AG04450 (cell line): ENCODE measurements at regions not wholly inside any gene's neighbourhood (a gene's known extent, or its start where the extent isn't known, plus 50 kb on each side); places are given as distances from the start of the nearest gene placed in this dataset.
A peak's percentile ranks its signal among the peaks of the same experiment; 100 is the strongest.

ENCODE experiments used
- CTCF ChIA-PET: fragments of 300-600, 350-600 bp; formaldehyde crosslinking; extraction: SDS; loops from one replicate; lab custom pipeline; 2022; ENCODE audit warnings: antibody characterized with exemption, inconsistent platforms; lab: Charles Lee
- POLR2A ChIA-PET: fragments of 350-600 bp; formaldehyde crosslinking; extraction: SDS; loops from one replicate; lab custom pipeline; 2021; ENCODE audit warnings: antibody characterized with exemption, inconsistent platforms; lab: Yijun Ruan, JAX
- DNase-seq: peaks from one replicate; pipeline ENCODE4 v3.0.0-alpha.2; 2011; ENCODE audit warnings: low read depth, low spot score
- H3K27ac ChIP-seq: one replicate; pipeline ENCODE4 v1.5.1; 2012; ENCODE audit warnings: low read depth, low read length, control low read depth
- H3K27me3 ChIP-seq: one replicate; pipeline ENCODE4 v1.6.0; 2012; ENCODE audit warnings: low read length; ENCODE audit not compliant: control insufficient read depth, insufficient read depth
- H3K4me3 ChIP-seq: 2 replicates; pipeline ENCODE4 v1.5.1; 2011; ENCODE audit warnings: mild to moderate bottlenecking, low read depth, low read length, control low read depth
- H3K9me3 ChIP-seq: 2 replicates; pipeline ENCODE4 v1.5.1; 2012; ENCODE audit warnings: low read length; ENCODE audit not compliant: control insufficient read depth, insufficient read depth
- CTCF ChIP-seq: IDR thresholded peaks from 2 replicates; pipeline ENCODE4 v1.5.1; 2011; ENCODE audit warnings: low read depth, low read length, control low read depth, inconsistent platforms

- POLR2A ChIA-PET = no interaction called here
- no peaks in the 10 kb centered on the region for H3K9me3 ChIP-seq
- H3K27ac ChIP-seq = no peak overlapping the region
- CTCF ChIA-PET = no interaction called here
- no peak overlapping the region for H3K4me3 ChIP-seq
- no peak for DNase-seq
- H3K27me3 ChIP-seq = no peaks in the 10 kb centered on the region
- no peak for TF ChIP-seq CTCF
These were observed 201.8 kb upstream of the AGR3 start for GRCh38 chr7:17083392-17084165.

- no peaks in the 10 kb centered on the region for H3K9me3 ChIP-seq
- no peak overlapping the region for H3K27ac ChIP-seq
- no peak overlapping the region for H3K4me3 ChIP-seq
- TF ChIP-seq CTCF = no peak
- POLR2A ChIA-PET = no interaction called here
- no peaks in the 10 kb centered on the region for H3K27me3 ChIP-seq
- CTCF ChIA-PET = no interaction called here
- no peak for DNase-seq
These were observed 202.3 kb upstream of the AGR3 start for GRCh38 chr7:17084166-17084475.

- no peak for DNase-seq
- Histone ChIP-seq H3K27me3 (no peaks in the 10 kb centered on the region), H3K4me3 (no peak overlapping the region), H3K27ac (no peak overlapping the region), H3K9me3 (no peaks in the 10 kb centered on the region)
- POLR2A ChIA-PET = no interaction called here
- CTCF ChIA-PET = no interaction called here
- no peak for TF ChIP-seq CTCF
These were observed 203.4 kb upstream of the AGR3 start for GRCh38 chr7:17085186-17085585.

- TF ChIP-seq CTCF = no peak
- no peak overlapping the region for H3K27ac ChIP-seq
- ChIA-PET CTCF (no interaction called here), POLR2A (no interaction called here)
- no peaks in the 10 kb centered on the region for H3K9me3 ChIP-seq
- H3K27me3 ChIP-seq = no peaks in the 10 kb centered on the region
- DNase-seq = no peak
- no peak overlapping the region for H3K4me3 ChIP-seq
These were observed 204.6 kb upstream of the AGR3 start for GRCh38 chr7:17086403-17086802.

- ChIA-PET CTCF (no interaction called here), POLR2A (no interaction called here)
- no peak overlapping the region for H3K4me3 ChIP-seq
- no peak overlapping the region for H3K27ac ChIP-seq
- peak; percentile 44 for DNase-seq
- TF ChIP-seq CTCF = no peak
- H3K27me3 ChIP-seq = no peaks in the 10 kb centered on the region
- H3K9me3 ChIP-seq = no peaks in the 10 kb centered on the region
These were observed 207.7 kb upstream of the AHR start for GRCh38 chr7:17090751-17091150.
